LNCaP clone FGC (cell line): ENCODE measurements at regions not wholly inside any gene's neighbourhood (a gene's known extent, or its start where the extent isn't known, plus 50 kb on each side); places are given as distances from the start of the nearest gene placed in this dataset.

ENCODE experiments used
- DNase-seq: peaks from one replicate; pipeline ENCODE4 v3.0.0-alpha.2; 2011; ENCODE audit warnings: low read depth
- H3K4me3 ChIP-seq: 2 replicates; pipeline ENCODE4 v1.5.1; 2011; ENCODE audit warnings: mild to moderate bottlenecking, low read depth, low read length, control low read depth
- CTCF ChIP-seq: IDR thresholded peaks from 2 replicates; pipeline ENCODE4 v1.5.1; 2012; ENCODE audit warnings: mild to moderate bottlenecking; ENCODE audit not compliant: control insufficient read depth, insufficient read depth; ENCODE audit errors: extremely low read depth

- no peak overlapping the region for H3K4me3 ChIP-seq
- TF ChIP-seq CTCF, result no peak
- DNase-seq, result no peak
These were observed 341.7 kb downstream of the PYDC2 start for GRCh38 chr3:191802671-191803070.

GRCh38 chr3:191804935-191805334 is 344.0 kb downstream of the PYDC2 start:
- no peak for DNase-seq
- H3K4me3 ChIP-seq, result no peak overlapping the region
- TF ChIP-seq CTCF, result no peak

- no peak for DNase-seq
- no peak for TF ChIP-seq CTCF
- no peak overlapping the region for H3K4me3 ChIP-seq
These were observed 347.1 kb downstream of the PYDC2 start for GRCh38 chr3:191808073-191808472.

- TF ChIP-seq CTCF, result no peak
- H3K4me3 ChIP-seq, result no peak overlapping the region
- no peak for DNase-seq
These were observed 348.5 kb downstream of the PYDC2 start for GRCh38 chr3:191809326-191809949.

- TF ChIP-seq CTCF, result no peak
- no peak for DNase-seq
These were observed 352.3 kb downstream of the PYDC2 start for GRCh38 chr3:191813245-191813644.

GRCh38 chr3:191848818-191849217 is 387.9 kb downstream of the PYDC2 start:
- no peak overlapping the region for H3K4me3 ChIP-seq
- TF ChIP-seq CTCF, result no peak
- DNase-seq, result no peak

More at GRCh38 chr3:191813245-191813644, 352.3 kb downstream of the PYDC2 start:
- no peak overlapping the region for H3K4me3 ChIP-seq

- no peak overlapping the region for H3K4me3 ChIP-seq
- no peak for TF ChIP-seq CTCF
- DNase-seq, result no peak
These were observed 398.6 kb downstream of the PYDC2 start for GRCh38 chr3:191859531-191859930.
